ENCODE measurements at regions not wholly inside any gene's neighbourhood (a gene's known extent, or its start where the extent isn't known, plus 50 kb on each side); places are given as distances from the start of the nearest gene placed in this dataset.

DNA sequence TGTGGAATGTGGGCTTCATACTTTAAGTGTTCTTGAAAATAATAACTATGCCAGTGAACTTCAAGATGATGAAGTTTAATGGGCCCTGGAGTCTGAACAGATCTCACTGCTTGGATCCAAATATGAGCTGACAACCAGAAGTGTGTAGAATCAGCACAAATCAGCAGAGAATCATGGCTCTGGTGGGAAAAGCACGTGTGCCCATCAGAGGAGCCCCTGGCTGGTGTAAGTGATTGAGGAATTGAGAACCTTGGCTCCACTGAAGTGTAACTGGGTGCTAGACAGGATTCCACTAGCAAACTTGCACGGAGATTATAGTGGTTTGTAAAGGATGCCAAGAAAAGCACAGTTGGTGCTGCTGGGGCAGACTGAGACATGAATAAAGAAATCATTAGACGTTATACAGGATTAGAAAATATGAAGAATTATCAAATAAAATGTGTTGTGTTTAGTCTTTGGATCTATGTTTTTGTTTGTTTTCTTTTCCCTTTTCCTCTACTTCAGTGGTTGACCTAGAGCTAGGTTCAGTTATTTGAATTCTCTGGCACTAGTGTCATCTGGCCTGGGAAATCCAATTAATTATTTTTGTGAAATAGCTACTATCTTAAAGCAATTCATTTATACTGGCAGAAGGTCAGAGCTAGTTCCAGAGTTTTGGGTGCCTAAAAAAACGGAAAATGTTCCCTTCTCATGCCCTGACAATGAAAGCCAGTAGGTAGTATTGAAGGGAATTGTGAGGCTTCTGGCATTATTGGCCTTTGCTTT lies 175.7 kb upstream of the MEOX2 start:
- Histone ChIP-seq H4K91ac (ENCODE audit: insufficient read depth, low read depth, low read length) (no peak overlapping the region), H2AK9ac (replicated peaks; ENCODE audit: low read depth, low read length, poor library complexity) (no peak overlapping the region), H3K9ac (ENCODE audit: low read depth, low read length) (no peak overlapping the region), H2BK15ac (ENCODE audit: low read depth, low read length) (no peak overlapping the region), H3K27me3 (ENCODE audit: control insufficient read depth, insufficient read depth, low read length) (no peaks in the 10 kb centered on the region), H3K4ac (ENCODE audit: low read depth, low read length) (no peak overlapping the region), H3K23ac (ENCODE audit: low read depth, low read length) (no peak overlapping the region), H4K8ac (ENCODE audit: low read depth in 2 of 2, low read length in 2 of 2) (no peak overlapping the region), H2BK20ac (ENCODE audit: low read depth, low read length) (no peak overlapping the region; the same call in 1 of the 2 replicates), H4K20me1 (ENCODE audit: insufficient read depth, low read length) (no peaks in the 10 kb centered on the region), H2AFZ (replicated peaks; ENCODE audit: low read length, poor library complexity) (no peak overlapping the region), H3K79me1 (ENCODE audit: low read depth in 1 of 2, low read length in 2 of 2) (no peaks in the 10 kb centered on the region), H3K36me3 (ENCODE audit: control insufficient read depth, insufficient read depth, low read length) (no peaks in the 10 kb centered on the region), H3K27ac (ENCODE audit: insufficient read depth, low read length) (no peak overlapping the region), H2AK5ac (ENCODE audit: low read depth, low read length) (no peak overlapping the region), H3K9me3 (ENCODE audit: control insufficient read depth, insufficient read depth, low read length) (no peaks in the 10 kb centered on the region), H3K14ac (replicated peaks; ENCODE audit: low read depth, low read length) (0 out of 2 replicates have a peak overlapping the region, but pooled peaks have one; percentile 1), H3K9me1 (ENCODE audit: insufficient read depth, low read length) (peaks cover 4% of the 10 kb centered on the region; the same call in 1 of the 2 replicates), H3K18ac (ENCODE audit: low read depth, low read length) (peak overlapping the region; percentile 58), H2BK5ac (ENCODE audit: low read depth, low read length, poor library complexity, severe bottlenecking) (no peak overlapping the region), H3K4me2 (ENCODE audit: low read depth, low read length) (no peak overlapping the region), H2BK120ac (ENCODE audit: low read depth, low read length) (no peak overlapping the region), H3K4me1 (ENCODE audit: control insufficient read depth, insufficient read depth, low read length) (peaks cover 3% of the 10 kb centered on the region; the same call in 1 of the 2 replicates), H3K56ac (ENCODE audit: extremely low read depth, insufficient read depth, low read length) (no peak overlapping the region), H3K4me3 (ENCODE audit: insufficient read depth, low read depth, low read length) (no peak overlapping the region), H4K5ac (ENCODE audit: low read depth, low read length) (no peak overlapping the region)
- POLR2A ChIA-PET (ENCODE audit: unreplicated experiment) = no interaction called here
- in situ Hi-C loops (cut with MboI; ENCODE audit: low sequenced_read_pairs) = no loop called here
- dilution Hi-C loops (cut with HindIII; ENCODE audit: low sequenced_read_pairs, unreplicated experiment) = no loop called here
- DNase-seq = no peak
- CTCF ChIA-PET = interaction anchor here (0.5 kb wide), 1 partner anchor 135 kb away, joined by 3 read pairs; no protein-coding TSS in a partner anchor
- intact Hi-C loops (cut with micrococcal nuclease) = no loop called here
- TF ChIP-seq FOS (IDR thresholded peaks at IDR 0.05; ENCODE audit: low read depth, low read length) (no peak), RFX5 (IDR thresholded peaks at IDR 0.05; ENCODE audit: low read depth, low read length) (no peak), POLR2A (IDR thresholded peaks at IDR 0.05; ENCODE audit: low read depth, low read length) (no peak), BHLHE40 (IDR thresholded peaks at IDR 0.05; ENCODE audit: low read depth, low read length) (no peak), CEBPB (IDR thresholded peaks at IDR 0.05; ENCODE audit: low read depth, low read length) (no peak), MAFK (IDR thresholded peaks at IDR 0.05; ENCODE audit: low read depth, low read length) (no peak), NFE2L2 (IDR thresholded peaks at IDR 0.05; ENCODE audit: low read depth, low read length) (no peak), MXI1 (IDR thresholded peaks at IDR 0.05; ENCODE audit: borderline replicate concordance, low read depth, low read length) (no peak), CHD1 (IDR thresholded peaks at IDR 0.05; ENCODE audit: low read depth, low read length) (no peak), RAD21 (IDR thresholded peaks at IDR 0.05; ENCODE audit: low read length) (no peak)
- TF ChIP-seq, protein P1, sequence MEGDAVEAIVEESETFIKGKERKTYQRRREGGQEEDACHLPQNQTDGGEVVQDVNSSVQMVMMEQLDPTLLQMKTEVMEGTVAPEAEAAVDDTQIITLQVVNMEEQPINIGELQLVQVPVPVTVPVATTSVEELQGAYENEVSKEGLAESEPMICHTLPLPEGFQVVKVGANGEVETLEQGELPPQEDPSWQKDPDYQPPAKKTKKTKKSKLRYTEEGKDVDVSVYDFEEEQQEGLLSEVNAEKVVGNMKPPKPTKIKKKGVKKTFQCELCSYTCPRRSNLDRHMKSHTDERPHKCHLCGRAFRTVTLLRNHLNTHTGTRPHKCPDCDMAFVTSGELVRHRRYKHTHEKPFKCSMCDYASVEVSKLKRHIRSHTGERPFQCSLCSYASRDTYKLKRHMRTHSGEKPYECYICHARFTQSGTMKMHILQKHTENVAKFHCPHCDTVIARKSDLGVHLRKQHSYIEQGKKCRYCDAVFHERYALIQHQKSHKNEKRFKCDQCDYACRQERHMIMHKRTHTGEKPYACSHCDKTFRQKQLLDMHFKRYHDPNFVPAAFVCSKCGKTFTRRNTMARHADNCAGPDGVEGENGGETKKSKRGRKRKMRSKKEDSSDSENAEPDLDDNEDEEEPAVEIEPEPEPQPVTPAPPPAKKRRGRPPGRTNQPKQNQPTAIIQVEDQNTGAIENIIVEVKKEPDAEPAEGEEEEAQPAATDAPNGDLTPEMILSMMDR (conservative IDR thresholded peaks at IDR 0.05; ENCODE audit: low read depth, low read length) = no peak
- TF ChIP-seq, protein P2, sequence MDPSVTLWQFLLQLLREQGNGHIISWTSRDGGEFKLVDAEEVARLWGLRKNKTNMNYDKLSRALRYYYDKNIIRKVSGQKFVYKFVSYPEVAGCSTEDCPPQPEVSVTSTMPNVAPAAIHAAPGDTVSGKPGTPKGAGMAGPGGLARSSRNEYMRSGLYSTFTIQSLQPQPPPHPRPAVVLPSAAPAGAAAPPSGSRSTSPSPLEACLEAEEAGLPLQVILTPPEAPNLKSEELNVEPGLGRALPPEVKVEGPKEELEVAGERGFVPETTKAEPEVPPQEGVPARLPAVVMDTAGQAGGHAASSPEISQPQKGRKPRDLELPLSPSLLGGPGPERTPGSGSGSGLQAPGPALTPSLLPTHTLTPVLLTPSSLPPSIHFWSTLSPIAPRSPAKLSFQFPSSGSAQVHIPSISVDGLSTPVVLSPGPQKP (IDR thresholded peaks at IDR 0.05; ENCODE audit: borderline replicate concordance, low read depth, low read length) = no peak
- ATAC-seq (ENCODE audit: low read depth) = no peak
- no TSS peak for BruUV-seq (replicated peaks)
- WGBS, 2 experiments (ENCODE audit: extremely low coverage in 2 of 2, insufficient read length in 1 of 2) = 57% methylated on average over 1 of the region's 4 CpGs; no CpG with 5 or more reads in 1 of the 2 experiments
